HG02678 (cell line): ENCODE measurements at regions not wholly inside any gene's neighbourhood (a gene's known extent, or its start where the extent isn't known, plus 50 kb on each side); places are given as distances from the start of the nearest gene placed in this dataset.

ENCODE experiments used
- ATAC-seq: cut with Tn5 transposase; IDR thresholded peaks from one replicate; pipeline ENCODE4 v1.9.1; 2021; ENCODE audit warnings: mild to moderate bottlenecking, moderate library complexity; ENCODE audit not compliant: unreplicated experiment

DNA sequence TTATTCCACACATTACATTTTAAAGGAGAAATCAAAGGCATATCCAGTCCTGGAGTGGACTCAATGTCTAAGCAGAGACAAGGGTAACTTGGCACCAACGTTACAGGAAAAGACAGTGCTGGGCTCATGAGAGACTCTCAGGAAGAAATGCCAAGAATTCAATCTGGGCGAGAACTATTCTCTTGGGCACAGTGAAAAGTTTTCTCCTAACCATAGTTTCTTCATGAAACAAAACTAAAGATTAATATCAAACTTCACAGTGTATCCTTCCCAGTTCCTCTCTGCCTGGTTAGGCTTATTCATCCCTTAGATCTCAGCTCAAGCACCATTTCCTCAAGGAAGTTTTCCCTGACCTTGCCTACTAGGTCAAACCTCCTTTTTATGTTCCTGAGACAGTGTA lies 109.4 kb upstream of the TLL1 start:
- ATAC-seq, result no peak

DNA sequence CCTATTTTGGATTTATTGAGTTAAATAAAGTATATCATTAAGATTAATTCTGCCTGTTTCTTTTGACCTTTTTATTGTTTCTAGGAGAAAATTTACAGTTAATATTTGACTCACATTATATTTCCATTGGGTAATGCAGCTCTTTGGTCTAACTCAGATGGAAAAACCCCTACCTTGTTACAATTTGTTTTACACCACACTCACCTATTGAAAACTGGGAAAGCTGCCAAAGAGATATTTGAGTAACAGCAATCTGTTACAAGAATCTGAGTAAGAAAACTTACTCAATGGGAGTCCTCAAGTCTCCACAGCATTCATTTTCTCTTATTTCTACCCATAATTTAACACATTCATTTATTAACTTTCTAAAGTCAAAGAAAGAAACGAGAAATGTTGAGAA lies 108.0 kb upstream of the TLL1 start:
- ATAC-seq, result no peak

DNA sequence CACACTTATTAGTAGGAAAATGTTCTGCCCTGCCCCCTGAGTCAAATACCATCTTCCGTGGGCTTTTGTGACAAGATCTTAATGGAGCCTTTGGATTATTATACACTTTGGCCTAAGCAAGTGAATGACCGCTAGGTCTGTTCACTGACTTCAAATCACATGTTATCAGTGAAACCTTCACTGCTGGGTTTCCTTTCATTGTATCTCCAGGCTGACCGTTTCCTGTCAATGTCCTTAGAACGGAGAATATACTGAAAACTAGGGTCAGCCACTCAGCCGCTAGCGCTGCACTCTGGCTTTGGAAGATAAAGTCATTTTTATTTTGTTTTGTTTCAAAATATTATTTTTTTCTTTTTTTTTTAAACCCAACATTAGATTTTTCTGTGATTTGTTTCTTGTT lies 107.0 kb upstream of the TLL1 start:
- no peak for ATAC-seq

DNA sequence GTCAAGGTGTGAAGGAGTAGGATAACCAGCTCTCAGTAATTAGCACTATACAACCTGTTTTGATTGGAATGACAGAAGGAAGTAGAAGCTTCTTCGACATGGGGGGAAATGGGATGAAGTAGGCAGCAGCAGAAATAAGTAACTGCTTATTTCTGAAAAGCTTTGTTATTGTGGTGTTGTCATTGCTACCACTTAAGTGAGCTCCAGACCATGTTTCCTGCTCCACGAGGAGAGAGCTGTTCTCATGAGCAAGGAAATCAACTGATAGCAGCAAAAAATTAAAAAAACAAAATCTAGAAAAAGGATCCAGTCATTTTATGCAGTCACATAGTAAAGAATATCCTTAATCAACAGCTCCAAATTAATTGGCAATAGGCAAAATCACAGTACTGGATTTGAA lies 106.1 kb upstream of the TLL1 start:
- no peak for ATAC-seq

DNA sequence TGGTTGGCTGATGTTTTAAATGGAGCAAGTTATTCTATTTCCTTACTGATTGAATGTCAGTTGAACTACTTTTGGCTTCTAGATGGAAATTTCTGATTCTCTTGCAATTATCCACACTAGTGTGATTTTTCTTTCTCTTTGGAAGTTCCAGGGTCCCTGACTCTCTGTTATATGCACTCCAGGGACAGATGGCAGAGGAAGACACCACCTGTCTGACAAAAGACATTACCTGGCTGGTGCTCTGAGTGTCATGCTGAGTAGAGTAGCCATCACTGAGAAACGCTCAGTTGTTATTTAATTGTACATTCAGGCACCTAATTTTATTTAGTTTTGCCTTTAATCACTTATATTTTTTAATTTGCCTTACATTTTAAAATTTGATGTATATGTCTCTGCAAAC lies 105.4 kb upstream of the TLL1 start:
- no peak for ATAC-seq

DNA sequence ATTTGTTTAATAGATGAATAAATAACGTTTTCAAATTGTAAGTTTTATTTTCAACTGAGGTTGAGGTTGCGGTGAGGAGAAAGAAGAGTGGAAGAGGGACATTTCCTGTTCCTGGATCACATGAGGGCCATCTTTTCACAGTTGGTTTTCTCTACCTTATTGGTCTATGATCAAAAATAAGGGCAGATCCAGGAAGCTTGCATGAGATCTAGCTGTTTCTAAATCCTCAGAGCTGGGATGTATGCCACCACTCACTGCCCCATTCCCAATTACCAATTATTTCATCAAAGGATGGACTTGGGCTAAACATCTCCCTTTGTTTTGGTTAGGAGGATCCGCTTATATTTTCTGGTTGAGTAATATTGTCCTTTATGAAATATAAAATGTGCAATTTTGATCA lies 104.8 kb upstream of the TLL1 start:
- ATAC-seq, result no peak

DNA sequence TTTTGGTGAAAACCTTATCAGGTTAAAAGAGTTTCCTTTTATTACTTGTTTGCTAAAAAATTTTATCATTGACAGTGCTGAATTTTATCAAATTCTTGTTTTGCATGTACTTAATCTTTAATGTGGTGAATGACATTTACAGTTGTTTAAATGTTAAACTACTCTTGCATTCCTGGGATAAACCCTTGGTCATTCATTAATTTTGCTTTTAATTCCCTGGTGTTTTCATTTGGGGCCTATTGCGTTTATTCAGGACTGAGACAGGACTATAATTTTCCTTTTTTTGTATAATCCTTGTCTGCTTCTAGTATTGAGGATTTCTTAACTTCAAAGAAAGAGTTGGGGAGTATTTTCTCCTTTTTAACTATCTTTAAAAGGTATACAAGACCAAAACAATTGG lies 98.7 kb upstream of the TLL1 start:
- no peak for ATAC-seq

DNA sequence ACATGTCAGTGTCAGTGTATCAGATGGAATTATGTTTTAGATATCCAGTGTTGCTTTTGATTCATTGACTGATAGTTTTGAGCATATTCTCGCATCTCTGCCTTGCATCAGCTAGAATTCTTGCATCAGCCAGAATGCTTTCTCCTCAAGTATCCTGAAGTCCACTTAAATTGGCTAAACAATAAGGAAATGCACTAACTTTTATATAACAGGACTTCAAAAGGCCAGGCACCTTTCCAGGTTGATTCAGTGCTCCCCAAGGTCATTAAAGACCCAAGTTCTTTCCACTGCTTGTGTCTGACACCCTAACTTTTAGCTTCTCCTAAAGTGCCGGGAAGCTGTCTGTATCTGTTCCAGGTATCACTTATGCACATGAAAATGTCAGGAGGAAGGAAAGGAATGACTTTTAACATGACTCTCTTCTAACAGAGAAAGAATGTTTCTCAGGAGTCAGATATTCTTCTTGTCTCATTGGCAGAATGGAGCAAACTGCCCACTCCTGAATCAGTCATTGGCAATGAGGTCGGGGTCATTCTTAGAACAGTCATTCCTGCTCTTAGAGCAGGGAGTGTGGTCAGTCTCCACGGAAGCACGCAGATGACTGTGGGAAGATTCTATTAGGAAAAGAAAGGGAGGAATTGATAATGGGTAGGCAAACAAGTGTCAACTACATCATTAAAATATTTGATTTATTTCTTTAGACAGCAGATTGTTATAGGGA lies 92.9 kb upstream of the TLL1 start:
- ATAC-seq, result no peak

DNA sequence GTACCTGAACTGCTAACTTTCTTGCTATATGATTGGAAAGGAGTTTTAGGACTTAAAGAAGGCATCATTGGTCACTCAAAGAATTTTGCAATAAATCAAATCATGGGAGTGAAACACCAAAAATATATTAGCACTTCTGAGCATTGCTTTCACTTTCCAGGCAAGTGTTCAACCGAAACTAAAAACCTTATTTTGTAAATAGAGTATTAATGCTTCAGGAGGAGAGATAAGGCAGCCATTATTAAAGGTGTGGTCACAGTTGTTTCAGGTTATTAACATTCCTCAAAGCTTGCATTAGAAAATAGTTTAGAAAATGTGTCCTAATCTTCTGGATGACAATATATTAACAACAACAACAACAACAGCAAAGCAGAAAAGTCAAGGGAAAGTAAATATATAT lies 92.3 kb upstream of the TLL1 start:
- ATAC-seq, result no peak

DNA sequence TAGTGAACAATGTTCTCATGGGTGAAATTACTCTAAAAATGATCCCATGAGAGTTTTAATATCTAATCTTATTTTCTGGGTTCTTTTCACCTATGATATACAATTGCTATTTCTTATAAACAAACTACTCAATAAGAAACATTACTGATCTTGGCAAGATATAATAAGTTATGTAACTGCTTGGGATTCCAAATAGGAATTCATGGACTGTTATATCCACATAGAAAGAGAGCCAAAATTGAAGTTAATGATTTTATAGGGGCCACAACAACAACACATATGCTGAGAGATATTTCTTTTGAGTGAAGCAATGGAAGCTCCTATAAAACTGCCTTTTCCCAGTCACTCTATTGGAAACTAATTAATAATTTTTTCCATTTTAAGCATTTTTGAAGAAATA lies 90.4 kb upstream of the TLL1 start:
- ATAC-seq, result no peak

DNA sequence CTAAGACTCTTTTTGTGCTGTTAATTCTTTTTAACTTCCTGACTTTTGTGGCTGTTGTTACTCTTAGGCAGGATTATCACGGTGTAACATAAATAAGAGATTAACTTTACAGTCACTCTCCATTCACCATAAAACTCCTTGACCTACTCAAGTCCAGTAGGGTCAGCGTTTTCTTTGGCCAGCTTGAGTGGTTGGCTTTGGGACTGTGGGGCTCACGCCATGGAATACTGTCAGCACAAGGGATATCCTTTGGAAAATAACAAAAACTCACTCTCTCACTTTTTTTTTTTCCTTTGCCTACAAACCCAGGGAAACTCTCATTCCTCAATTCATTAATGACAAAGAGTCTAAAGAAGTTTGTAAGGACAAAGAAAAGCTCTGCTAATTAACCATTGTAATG lies 89.4 kb upstream of the TLL1 start:
- ATAC-seq, result no peak

DNA sequence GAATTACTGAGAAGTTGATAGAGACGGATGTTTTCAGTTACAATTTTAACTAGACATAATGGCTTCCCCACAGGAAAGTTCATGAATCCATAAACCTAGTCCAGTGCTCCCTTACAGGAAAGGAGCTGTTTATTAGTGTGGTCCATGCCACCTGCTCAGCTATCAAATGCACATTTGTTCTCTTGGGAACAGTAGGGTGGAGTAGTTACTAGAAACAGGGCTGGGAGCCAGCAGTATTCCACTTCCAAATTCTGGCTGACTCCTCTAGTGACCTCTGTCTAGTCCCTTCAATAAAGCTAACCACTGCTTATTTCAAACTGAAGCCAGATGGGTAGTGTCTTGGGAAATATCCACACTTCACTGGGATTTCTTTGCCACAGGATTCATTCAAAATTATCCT lies 88.4 kb upstream of the TLL1 start:
- ATAC-seq, result no peak

DNA sequence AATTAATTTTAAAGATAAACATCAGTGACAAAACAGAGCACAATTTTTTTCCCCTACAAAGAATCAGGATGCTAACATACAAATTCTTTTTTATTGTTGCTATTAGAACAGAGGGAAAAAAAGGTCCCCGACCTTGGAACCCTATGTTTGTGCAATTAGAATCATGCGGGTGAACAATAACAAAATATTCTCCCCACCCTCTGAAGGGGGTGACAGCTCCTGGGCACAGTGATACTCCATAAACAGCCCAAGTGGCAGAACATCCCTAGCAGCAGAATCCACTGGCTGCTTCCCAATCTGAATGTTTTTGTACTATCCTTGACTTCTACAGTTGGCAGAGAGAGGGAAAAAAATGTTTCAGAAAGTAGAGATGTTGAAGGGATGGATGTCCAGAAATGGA lies 87.7 kb upstream of the TLL1 start:
- ATAC-seq, result no peak

DNA sequence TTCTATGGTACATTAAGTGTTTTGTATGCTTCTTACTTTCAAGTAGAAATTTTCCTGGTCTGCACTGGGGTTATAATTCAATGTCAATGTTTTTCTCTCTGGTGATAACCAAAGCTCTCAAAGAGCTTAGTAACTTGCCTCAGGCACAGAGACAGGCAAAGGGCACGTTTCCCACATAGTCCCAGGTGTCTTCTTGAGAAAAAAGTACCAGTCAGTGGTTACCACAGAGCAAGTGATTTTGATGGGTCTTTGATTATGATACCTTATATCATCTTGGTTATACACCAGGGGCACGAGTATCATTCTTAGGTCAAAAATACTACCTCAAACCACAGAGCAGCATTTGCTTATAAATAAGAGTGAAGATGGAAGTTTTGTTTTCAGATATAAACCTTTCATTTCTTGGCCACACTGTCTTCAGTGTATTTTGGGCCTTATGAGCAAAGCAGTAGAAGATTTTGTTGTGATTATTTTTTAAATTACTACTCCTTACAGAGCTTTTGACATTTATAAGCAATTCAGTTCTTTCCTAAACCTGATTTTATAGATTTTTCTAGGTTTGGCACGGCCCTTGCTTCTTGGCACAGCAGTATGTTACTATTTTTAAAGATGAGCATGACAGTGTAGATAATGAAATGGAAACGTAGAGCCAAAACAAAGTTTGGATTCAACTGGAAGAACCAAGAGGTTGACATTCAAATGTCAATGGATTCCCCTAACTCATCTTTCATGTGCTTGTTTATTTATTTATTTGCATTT lies 85.3 kb upstream of the TLL1 start:
- ATAC-seq, result no peak

DNA sequence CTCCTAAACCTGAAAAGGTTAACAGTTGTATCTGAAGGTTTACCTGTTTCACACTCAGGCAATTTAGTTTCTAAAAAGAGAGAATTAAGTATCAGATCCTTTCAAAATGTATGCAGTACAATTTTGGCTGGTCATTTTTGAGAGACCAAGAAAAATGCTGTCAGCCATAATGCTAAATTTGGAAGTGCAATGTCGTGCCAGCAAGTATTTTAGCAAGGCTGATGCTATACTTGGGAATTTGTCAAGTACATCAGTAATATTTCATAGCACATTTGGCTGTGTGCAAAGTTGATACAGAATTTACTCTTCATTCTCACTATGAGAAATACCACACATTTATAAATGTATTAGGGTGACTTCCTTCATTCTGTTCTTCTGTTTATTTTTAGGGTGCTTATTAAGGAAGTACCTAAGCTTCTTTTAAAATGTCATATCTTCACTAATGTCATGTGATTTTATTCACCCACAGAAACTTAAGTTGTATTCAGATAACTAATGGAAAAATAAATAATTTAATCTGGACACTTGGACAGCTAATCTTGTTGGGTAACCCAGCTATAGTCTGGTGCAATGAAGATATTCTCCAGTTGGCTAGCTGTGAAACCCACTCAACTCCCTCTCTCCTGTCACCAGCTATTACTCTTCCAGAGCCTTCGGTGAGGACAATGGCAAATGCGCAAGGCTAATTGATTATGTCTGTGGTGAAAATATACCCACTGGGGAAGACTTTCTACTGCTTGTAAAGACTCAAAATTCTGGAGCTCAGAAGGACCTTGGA lies 84.2 kb upstream of the TLL1 start:
- no peak for ATAC-seq

DNA sequence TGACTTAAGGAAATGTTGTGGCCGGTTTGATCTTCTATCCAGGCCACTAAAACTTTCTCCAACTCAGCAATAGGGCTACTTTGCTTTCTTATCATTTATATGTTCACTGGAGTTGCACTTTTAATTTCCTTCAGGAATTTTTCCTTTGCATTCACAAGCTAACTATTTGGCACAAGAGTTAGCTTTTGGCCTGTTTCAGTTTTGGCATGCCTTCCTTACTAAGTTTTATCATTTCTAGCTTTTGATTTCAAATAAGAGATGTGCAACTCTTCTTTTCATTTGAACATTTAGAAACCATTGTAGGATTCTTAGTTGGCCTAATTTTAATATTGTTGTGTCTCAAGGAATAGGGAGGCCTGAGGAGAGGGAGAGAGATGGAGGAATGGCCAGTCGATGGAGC lies 79.8 kb upstream of the TLL1 start:
- ATAC-seq, result no peak

DNA sequence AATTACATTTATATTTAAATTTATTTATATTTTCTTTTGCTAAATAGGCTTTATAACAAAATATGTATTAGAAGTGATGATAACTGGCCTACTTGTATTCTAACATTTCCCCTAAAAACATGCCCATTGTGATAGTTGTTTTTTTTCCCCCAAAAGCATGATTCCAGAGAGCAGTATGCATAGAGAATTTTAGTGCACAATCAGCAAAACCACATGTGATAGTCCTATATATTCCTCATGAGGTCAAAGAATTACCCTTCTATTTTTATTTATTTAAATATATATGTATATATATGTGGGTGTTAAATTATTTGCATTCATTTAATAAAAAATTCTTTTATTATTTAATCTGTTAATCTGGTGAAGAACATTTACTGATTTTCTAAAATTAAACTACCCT lies 78.2 kb upstream of the TLL1 start:
- ATAC-seq, result no peak

DNA sequence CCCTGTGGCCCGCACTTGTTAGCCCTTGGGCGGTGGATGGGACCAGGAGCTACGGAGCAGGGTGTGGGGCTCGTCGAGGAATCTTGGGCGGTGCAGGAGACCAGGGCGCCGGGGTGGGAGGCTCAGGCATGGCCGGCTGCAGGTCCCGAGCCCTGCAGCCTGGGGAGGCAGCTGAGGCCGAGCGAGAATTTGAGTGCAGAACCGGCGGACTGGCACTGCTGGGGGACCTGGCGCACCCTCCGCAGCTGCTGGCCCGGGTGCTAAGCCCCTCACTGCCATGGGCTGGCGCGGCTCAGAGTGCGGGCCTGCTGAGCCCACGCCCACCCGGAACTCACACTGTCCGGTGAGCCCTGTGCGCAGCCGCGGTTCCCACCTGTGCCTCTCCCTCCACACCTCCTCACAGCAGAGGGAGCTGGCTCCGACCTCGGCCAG lies 73.6 kb upstream of the TLL1 start:
- no peak for ATAC-seq

DNA sequence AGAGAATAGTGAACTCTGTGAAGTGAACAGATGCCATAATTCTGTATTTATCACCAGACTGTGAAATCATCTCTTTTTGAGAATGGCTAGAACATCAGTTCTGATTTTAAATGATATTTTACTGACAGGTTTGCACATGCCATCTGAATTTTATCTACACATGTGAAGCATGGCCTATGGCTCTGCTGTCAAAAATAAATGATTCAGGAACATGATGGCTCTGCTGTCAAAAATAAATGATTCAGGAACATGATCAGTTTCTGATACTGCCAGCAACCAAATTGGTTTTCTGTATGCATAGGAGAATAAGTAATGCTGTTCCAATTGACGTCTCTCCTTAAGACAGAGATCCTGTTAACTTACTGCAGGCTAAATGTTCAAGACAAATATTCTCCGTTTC lies 70.6 kb upstream of the TLL1 start:
- ATAC-seq, result no peak

DNA sequence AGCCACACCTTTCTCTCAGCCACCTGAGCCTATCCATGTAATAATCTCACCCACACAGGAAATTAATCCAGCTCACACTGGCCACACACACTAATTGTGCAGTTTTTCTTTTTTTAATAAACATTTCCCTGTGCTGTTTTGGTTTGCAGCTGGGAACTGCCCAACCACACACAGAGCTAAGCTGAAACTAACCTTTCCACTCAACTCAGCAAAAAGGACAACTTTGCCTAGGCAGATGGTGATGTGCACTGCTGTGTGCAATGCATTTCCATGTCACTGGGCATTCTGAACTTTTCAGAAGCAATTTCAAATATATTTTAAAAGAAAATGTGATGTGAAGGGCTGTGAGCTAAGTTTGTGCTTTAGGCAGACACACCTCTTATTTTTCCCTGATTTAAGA lies 70.0 kb upstream of the TLL1 start:
- no peak for ATAC-seq

DNA sequence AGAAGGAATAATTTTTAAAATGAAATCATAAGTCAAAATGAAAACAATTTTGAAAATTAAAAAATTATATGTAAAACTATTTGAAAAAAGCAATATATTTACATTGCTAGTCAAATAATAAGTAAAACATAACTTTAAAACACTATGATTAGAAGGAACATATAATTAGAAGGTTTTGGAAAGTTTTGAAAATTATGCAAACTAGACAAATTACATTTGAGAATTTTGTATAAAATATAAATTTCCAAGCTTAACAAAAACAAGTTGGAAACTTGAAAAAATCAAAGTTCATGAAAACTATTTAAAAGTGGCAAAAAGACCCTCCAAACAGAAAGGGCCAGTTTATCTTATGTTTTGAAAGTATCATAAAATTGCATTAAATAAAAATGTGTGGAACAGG lies 67.6 kb upstream of the TLL1 start:
- ATAC-seq, result no peak

DNA sequence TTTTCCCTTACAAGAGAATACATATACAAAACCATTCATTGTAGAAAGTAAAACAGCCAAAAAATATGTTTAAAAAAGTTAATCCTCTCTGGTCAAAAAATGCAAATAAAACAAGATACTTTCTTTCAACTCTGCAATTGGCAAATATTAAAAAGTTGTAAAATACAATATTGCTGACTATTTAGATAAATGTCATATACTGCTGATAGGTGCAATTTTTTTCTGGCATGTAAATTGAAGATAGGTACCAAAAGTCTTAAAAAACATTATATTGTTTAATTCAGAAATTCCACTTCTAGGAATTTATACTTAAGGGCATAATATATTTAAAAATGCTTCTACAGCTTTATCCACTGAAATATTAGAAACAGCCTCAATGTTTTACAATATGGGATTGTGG lies 66.4 kb upstream of the TLL1 start:
- no peak for ATAC-seq
